Testis (tissue), 2 donors: ENCODE measurements at regions not wholly inside any gene's neighbourhood (a gene's known extent, or its start where the extent isn't known, plus 50 kb on each side); places are given as distances from the start of the nearest gene placed in this dataset.

ENCODE experiments used
- POLR2A ChIP-seq: fragments of 450-650 bp; IDR thresholded peaks from one replicate; pipeline ENCODE4 v1.6.1; 2017; ENCODE audit warnings: antibody characterized with exemption, mild to moderate bottlenecking, moderate library complexity
- TF ChIP-seq, protein P1 (sequence below), 3 experiments: fragments of 450-650 bp in 2 of 3; fragments of 200-600 bp in 1 of 3; sonication (generic) in 1 of 3; IDR thresholded peaks; one replicate each; pipeline ENCODE4 v1.5.1; 2016 to 2019; ENCODE audit warnings: antibody characterized with exemption in 3 of 3, mild to moderate bottlenecking in 2 of 3, moderate library complexity in 1 of 3

DNA sequence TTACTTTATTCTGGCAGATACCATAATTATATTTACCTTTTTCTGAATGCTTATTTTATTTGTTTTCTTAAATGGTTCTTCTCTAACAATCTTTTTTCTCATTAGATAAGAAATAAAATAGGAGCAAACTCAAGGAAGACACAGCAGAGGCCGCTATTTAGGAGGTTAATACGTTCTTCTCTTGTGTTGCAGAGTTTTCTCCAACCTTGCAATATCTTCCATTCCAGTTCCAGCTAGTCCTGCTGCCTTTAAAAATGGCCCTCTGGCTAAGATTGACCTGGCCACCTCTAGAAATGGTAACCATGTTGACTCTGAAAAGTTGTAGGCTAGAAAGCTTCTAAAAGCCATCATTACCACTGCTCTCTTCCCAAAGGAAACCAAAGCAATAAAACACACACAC lies 718.8 kb downstream of the MAT2B start:
- TF ChIP-seq, protein P1, sequence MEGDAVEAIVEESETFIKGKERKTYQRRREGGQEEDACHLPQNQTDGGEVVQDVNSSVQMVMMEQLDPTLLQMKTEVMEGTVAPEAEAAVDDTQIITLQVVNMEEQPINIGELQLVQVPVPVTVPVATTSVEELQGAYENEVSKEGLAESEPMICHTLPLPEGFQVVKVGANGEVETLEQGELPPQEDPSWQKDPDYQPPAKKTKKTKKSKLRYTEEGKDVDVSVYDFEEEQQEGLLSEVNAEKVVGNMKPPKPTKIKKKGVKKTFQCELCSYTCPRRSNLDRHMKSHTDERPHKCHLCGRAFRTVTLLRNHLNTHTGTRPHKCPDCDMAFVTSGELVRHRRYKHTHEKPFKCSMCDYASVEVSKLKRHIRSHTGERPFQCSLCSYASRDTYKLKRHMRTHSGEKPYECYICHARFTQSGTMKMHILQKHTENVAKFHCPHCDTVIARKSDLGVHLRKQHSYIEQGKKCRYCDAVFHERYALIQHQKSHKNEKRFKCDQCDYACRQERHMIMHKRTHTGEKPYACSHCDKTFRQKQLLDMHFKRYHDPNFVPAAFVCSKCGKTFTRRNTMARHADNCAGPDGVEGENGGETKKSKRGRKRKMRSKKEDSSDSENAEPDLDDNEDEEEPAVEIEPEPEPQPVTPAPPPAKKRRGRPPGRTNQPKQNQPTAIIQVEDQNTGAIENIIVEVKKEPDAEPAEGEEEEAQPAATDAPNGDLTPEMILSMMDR (IDR thresholded peaks at IDR 0.05) = no peak
- no peak for TF ChIP-seq POLR2A
